GM23338 (cell line): ENCODE measurements at regions not wholly inside any gene's neighbourhood (a gene's known extent, or its start where the extent isn't known, plus 50 kb on each side); places are given as distances from the start of the nearest gene placed in this dataset.

Experiments used
- ATAC-seq: fragments of 200-7000 bp; cut with Tn5 transposase; 3 replicates; pipeline ENCODE4 v1.9.1; 2020
- DNase-seq: peaks from one replicate; pipeline ENCODE4 v3.0.0-alpha.2; 2015; ENCODE audit warnings: low spot score
- H2AFZ ChIP-seq: fragments of 200-600 bp; sonication (generic); 2 replicates; pipeline ENCODE4 v1.8.0; 2016; ENCODE audit warnings: antibody characterized with exemption, mild to moderate bottlenecking, moderate library complexity
- H3F3A ChIP-seq: fragments of 200-600 bp; sonication (generic); replicated peaks from 2 replicates; pipeline ENCODE4 v1.8.0; 2017; ENCODE audit warnings: antibody characterized with exemption, mixed run types, low read depth
- H3K27ac ChIP-seq: fragments of 200-600 bp; sonication (generic); 2 replicates; pipeline ENCODE4 v1.6.1; 2016; ENCODE audit warnings: low read depth
- H3K27me3 ChIP-seq: fragments of 200-600 bp; sonication (generic); 2 replicates; pipeline ENCODE4 v1.8.0; 2016; ENCODE audit warnings: mild to moderate bottlenecking, mixed run types, moderate library complexity; ENCODE audit not compliant: insufficient read depth
- H3K36me3 ChIP-seq: fragments of 200-600 bp; sonication (generic); 2 replicates; pipeline ENCODE4 v1.8.0; 2016; ENCODE audit warnings: mild to moderate bottlenecking; ENCODE audit not compliant: insufficient read depth
- H3K4me1 ChIP-seq: fragments of 200-600 bp; sonication (generic); 2 replicates; pipeline ENCODE4 v1.8.0; 2016; ENCODE audit warnings: mild to moderate bottlenecking, moderate library complexity; ENCODE audit not compliant: insufficient read depth
- H3K4me2 ChIP-seq: fragments of 200-600 bp; sonication (generic); 2 replicates; pipeline ENCODE4 v1.7.1; 2017; ENCODE audit warnings: mixed run types
- H3K4me3 ChIP-seq: fragments of 200-600 bp; sonication (generic); 2 replicates; pipeline ENCODE4 v1.6.1; 2016; ENCODE audit warnings: mixed run types
- H3K79me2 ChIP-seq: fragments of 200-600 bp; sonication (generic); replicated peaks from 2 replicates; pipeline ENCODE4 v1.8.0; 2017; ENCODE audit warnings: mild to moderate bottlenecking; ENCODE audit not compliant: insufficient read depth
- H3K9me2 ChIP-seq: fragments of 200-600 bp; sonication (generic); 2 replicates; pipeline ENCODE4 v1.8.0; 2017; ENCODE audit not compliant: insufficient read depth
- H4K20me1 ChIP-seq: fragments of 200-600 bp; sonication (generic); replicated peaks from 2 replicates; pipeline ENCODE4 v1.8.0; 2017; ENCODE audit warnings: mild to moderate bottlenecking; ENCODE audit not compliant: insufficient read depth
- H3K27ac Mint-ChIP-seq: 2 replicates; pipeline ENCODE4 v1.8.0; 2020; ENCODE audit warnings: inconsistent platforms, mild to moderate bottlenecking, moderate library complexity, mixed read lengths
- H3K27me3 Mint-ChIP-seq: 3 replicates; pipeline ENCODE4 v1.8.0; 2022; ENCODE audit warnings: low read depth, mild to moderate bottlenecking, moderate library complexity, mixed read lengths, inconsistent platforms; ENCODE audit not compliant: insufficient read depth, poor library complexity
- H3K36me3 Mint-ChIP-seq: 3 replicates; pipeline ENCODE4 v1.8.0; 2021; ENCODE audit warnings: low read depth, mild to moderate bottlenecking, inconsistent platforms, moderate library complexity, mixed read lengths
- H3K4me1 Mint-ChIP-seq: 3 replicates; pipeline ENCODE4 v1.8.0; 2020; ENCODE audit warnings: mild to moderate bottlenecking, inconsistent platforms, mixed read lengths
- H3K4me3 Mint-ChIP-seq: 3 replicates; pipeline ENCODE4 v1.8.0; 2021; ENCODE audit warnings: moderate library complexity, mild to moderate bottlenecking, inconsistent platforms, mixed read lengths
- H3K9me3 Mint-ChIP-seq: 3 replicates; pipeline ENCODE4 v1.8.0; 2020; ENCODE audit warnings: moderate library complexity, mild to moderate bottlenecking, inconsistent platforms, mixed read lengths
- CREB1 ChIP-seq: fragments of 250-450 bp; sonication (Bioruptor Pico); IDR thresholded peaks from 2 replicates; pipeline ENCODE4 v1.5.0; 2020; ENCODE audit warnings: low read depth, mild to moderate bottlenecking, moderate library complexity
- CTCF ChIP-seq, 2 experiments: fragments of 200-600 bp in 1 of 2; sonication (generic) in 1 of 2; conservative IDR thresholded peaks; 2 replicates each; pipeline versions ENCODE4 v1.5.1 to v1.6.1; 2016 to 2017; ENCODE audit warnings: antibody characterized with exemption in 2 of 2, low read depth in 2 of 2, mild to moderate bottlenecking in 2 of 2, moderate library complexity in 1 of 2
- EZH2 ChIP-seq: fragments of 200-600 bp; sonication (generic); IDR thresholded peaks from one replicate; pipeline ENCODE4 v1.8.0; 2017; ENCODE audit warnings: antibody characterized with exemption, mild to moderate bottlenecking, low read depth; ENCODE audit not compliant: unreplicated experiment
- EZH2phosphoT487 ChIP-seq: fragments of 200-600 bp; sonication (generic); IDR thresholded peaks from one replicate; pipeline ENCODE4 v1.8.1; 2018; ENCODE audit warnings: antibody characterized with exemption; ENCODE audit not compliant: unreplicated experiment
- JUNB ChIP-seq: IDR thresholded peaks from one replicate; pipeline ENCODE4 v1.6.1; 2016; ENCODE audit warnings: antibody characterized with exemption; ENCODE audit not compliant: unreplicated experiment
- NANOG ChIP-seq: IDR thresholded peaks from 2 replicates; pipeline ENCODE4 v1.6.1; 2016; ENCODE audit warnings: antibody characterized with exemption, borderline replicate concordance
- POLR2AphosphoS5 ChIP-seq: IDR thresholded peaks from 2 replicates; pipeline ENCODE4 v1.6.1; 2016; ENCODE audit warnings: antibody characterized with exemption, low read depth
- REST ChIP-seq: IDR thresholded peaks from one replicate; pipeline ENCODE4 v1.6.1; 2018; ENCODE audit warnings: antibody characterized with exemption; ENCODE audit not compliant: unreplicated experiment
- STAT1 ChIP-seq: IDR thresholded peaks from one replicate; pipeline ENCODE4 v1.6.1; 2016; ENCODE audit warnings: antibody characterized with exemption; ENCODE audit not compliant: unreplicated experiment
- ZNF114 ChIP-seq: fragments of 250-450 bp; sonication (Bioruptor Pico); IDR thresholded peaks from 2 replicates; pipeline ENCODE4 v1.5.0; 2020; ENCODE audit warnings: mild to moderate bottlenecking, moderate library complexity
- ZNF331 ChIP-seq: fragments of 250-450 bp; sonication (Bioruptor Pico); IDR thresholded peaks from 2 replicates; pipeline ENCODE4 v1.5.0; 2020; ENCODE audit warnings: low read depth, mild to moderate bottlenecking, moderate library complexity
- TF ChIP-seq, protein P1 (sequence below): fragments of 250-450 bp; sonication (Bioruptor Pico); IDR thresholded peaks from 2 replicates; pipeline ENCODE4 v1.5.0; 2020; ENCODE audit warnings: mild to moderate bottlenecking, moderate library complexity
- TF ChIP-seq, protein P2 (sequence below): IDR thresholded peaks from 2 replicates; pipeline ENCODE4 v1.6.1; 2016; ENCODE audit warnings: antibody characterized with exemption

DNA sequence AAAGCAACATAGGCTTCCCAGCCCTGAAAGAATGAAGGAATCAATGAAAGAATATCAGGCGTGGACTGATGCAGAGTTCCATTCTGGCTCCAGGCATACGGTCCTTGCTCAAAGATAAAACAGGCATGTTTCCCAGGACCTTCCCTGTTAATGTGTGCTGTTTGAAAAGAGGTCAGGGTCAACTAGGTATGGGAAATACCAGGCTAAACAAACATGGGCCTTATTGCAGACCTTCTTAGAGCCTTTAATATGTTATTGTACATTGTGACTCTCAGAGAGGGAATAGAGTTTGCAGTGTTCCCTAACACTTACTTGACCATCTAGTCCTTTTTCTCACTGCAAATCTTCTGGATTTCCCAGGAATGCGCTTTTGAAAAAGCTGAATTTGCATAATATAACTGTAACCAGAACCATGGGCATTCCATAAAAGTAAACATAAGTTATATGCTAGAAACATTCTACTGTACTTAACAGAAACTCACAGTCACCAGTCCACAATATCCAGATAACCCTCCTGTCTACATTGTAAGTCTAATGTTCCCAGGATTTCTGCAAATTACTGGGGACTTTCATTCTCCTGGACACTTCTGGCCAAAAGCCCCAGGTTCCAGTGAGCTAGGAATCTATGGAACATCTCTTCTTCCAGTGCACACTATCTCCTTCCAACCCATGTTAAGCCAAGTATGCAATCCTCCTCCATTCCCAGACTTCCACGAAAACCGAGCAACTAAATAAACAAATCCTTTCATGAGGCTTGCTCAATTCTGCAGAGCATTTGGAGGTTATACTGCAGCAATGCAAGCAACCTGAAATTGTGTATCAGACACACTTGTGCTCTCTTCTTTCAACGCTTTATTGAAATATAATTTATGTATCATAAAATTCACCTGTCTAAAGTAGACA, 486.6 kb downstream of the SETD4 start:
- H3K79me2 ChIP-seq = no peaks in the 10 kb centered on the region
- no peak for ATAC-seq
- no peaks in the 10 kb centered on the region for H3K36me3 Mint-ChIP-seq
- TF ChIP-seq CREB1 (CRISPR knock-in tag) (no peak), NANOG (no peak), REST (no peak), POLR2AphosphoS5 (no peak), ZNF114 (CRISPR knock-in tag) (no peak), JUNB (no peak), ZNF331 (CRISPR knock-in tag) (no peak), CTCF (conservative IDR thresholded peaks at IDR 0.05; ENCODE audit: low read depth in 2 of 2) (no peak), EZH2 (no peak), STAT1 (no peak), EZH2phosphoT487 (no peak)
- TF ChIP-seq, protein P1, sequence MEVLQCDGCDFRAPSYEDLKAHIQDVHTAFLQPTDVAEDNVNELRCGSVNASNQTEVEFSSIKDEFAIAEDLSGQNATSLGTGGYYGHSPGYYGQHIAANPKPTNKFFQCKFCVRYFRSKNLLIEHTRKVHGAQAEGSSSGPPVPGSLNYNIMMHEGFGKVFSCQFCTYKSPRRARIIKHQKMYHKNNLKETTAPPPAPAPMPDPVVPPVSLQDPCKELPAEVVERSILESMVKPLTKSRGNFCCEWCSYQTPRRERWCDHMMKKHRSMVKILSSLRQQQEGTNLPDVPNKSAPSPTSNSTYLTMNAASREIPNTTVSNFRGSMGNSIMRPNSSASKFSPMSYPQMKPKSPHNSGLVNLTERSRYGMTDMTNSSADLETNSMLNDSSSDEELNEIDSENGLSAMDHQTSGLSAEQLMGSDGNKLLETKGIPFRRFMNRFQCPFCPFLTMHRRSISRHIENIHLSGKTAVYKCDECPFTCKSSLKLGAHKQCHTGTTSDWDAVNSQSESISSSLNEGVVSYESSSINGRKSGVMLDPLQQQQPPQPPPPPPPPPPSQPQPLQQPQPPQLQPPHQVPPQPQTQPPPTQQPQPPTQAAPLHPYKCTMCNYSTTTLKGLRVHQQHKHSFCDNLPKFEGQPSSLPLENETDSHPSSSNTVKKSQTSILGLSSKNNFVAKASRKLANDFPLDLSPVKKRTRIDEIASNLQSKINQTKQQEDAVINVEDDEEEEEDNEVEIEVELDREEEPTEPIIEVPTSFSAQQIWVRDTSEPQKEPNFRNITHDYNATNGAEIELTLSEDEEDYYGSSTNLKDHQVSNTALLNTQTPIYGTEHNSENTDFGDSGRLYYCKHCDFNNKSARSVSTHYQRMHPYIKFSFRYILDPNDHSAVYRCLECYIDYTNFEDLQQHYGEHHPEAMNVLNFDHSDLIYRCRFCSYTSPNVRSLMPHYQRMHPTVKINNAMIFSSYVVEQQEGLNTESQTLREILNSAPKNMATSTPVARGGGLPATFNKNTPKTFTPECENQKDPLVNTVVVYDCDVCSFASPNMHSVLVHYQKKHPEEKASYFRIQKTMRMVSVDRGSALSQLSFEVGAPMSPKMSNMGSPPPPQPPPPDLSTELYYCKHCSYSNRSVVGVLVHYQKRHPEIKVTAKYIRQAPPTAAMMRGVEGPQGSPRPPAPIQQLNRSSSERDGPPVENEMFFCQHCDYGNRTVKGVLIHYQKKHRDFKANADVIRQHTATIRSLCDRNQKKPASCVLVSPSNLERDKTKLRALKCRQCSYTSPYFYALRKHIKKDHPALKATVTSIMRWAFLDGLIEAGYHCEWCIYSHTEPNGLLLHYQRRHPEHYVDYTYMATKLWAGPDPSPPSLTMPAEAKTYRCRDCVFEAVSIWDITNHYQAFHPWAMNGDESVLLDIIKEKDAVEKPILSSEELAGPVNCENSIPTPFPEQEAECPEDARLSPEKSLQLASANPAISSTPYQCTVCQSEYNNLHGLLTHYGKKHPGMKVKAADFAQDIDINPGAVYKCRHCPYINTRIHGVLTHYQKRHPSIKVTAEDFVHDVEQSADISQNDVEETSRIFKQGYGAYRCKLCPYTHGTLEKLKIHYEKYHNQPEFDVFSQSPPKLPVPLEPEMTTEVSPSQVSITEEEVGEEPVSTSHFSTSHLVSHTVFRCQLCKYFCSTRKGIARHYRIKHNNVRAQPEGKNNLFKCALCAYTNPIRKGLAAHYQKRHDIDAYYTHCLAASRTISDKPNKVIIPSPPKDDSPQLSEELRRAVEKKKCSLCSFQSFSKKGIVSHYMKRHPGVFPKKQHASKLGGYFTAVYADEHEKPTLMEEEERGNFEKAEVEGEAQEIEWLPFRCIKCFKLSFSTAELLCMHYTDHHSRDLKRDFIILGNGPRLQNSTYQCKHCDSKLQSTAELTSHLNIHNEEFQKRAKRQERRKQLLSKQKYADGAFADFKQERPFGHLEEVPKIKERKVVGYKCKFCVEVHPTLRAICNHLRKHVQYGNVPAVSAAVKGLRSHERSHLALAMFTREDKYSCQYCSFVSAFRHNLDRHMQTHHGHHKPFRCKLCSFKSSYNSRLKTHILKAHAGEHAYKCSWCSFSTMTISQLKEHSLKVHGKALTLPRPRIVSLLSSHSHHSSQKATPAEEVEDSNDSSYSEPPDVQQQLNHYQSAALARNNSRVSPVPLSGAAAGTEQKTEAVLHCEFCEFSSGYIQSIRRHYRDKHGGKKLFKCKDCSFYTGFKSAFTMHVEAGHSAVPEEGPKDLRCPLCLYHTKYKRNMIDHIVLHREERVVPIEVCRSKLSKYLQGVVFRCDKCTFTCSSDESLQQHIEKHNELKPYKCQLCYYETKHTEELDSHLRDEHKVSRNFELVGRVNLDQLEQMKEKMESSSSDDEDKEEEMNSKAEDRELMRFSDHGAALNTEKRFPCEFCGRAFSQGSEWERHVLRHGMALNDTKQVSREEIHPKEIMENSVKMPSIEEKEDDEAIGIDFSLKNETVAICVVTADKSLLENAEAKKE (CRISPR knock-in tag) = no peak
- TF ChIP-seq, protein P2, sequence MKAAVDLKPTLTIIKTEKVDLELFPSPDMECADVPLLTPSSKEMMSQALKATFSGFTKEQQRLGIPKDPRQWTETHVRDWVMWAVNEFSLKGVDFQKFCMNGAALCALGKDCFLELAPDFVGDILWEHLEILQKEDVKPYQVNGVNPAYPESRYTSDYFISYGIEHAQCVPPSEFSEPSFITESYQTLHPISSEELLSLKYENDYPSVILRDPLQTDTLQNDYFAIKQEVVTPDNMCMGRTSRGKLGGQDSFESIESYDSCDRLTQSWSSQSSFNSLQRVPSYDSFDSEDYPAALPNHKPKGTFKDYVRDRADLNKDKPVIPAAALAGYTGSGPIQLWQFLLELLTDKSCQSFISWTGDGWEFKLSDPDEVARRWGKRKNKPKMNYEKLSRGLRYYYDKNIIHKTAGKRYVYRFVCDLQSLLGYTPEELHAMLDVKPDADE = no peak
- no peaks in the 10 kb centered on the region for H3K36me3 ChIP-seq
- no peaks in the 10 kb centered on the region for H3F3A ChIP-seq
- H3K4me1 Mint-ChIP-seq = no peaks in the 10 kb centered on the region
- DNase-seq = no peak
- no peak overlapping the region for H3K27ac Mint-ChIP-seq
- no peak overlapping the region for H2AFZ ChIP-seq
- H4K20me1 ChIP-seq = no peaks in the 10 kb centered on the region
- H3K27me3 Mint-ChIP-seq = no peaks in the 10 kb centered on the region
- H3K27ac ChIP-seq = no peak overlapping the region
- no peaks in the 10 kb centered on the region; the same call in 2 of the 3 replicates for H3K9me3 Mint-ChIP-seq
- H3K9me2 ChIP-seq = no peaks in the 10 kb centered on the region
- no peaks in the 10 kb centered on the region for H3K4me1 ChIP-seq
- no peaks in the 10 kb centered on the region for H3K27me3 ChIP-seq
- H3K4me2 ChIP-seq = no peak overlapping the region
- H3K4me3 ChIP-seq = no peak overlapping the region
- no peak overlapping the region for H3K4me3 Mint-ChIP-seq
